ENCODE measurements at regions not wholly inside any gene's neighbourhood (a gene's known extent, or its start where the extent isn't known, plus 50 kb on each side); places are given as distances from the start of the nearest gene placed in this dataset.
"Not testable (repeated sequence)": the region's sequence is repeated elsewhere in the genome, so short reads cannot be mapped to it uniquely, and the experiment has no call there.

DNA sequence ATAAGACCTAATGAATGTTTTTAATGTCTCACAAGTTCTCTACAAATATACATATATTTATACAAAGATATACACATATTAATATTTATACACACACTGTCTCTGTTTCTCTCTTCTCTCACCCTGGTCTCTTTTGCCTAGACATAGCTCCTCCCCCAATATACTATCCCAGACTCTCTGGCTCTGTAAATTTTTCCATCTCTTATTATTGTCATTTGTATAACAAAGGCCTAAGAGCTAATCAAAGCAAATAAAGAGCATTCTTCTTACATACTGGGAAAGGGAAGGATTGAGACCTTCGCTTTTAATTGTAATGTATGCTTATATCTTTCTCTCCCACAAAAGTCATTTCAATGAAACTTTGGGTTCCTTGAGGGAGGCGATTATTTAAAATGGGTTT lies 318.1 kb downstream of the ADAMTS20 start:
- no peaks in the 10 kb centered on the region for H3K36me3 Mint-ChIP-seq (ENCODE audit: low read depth)

DNA sequence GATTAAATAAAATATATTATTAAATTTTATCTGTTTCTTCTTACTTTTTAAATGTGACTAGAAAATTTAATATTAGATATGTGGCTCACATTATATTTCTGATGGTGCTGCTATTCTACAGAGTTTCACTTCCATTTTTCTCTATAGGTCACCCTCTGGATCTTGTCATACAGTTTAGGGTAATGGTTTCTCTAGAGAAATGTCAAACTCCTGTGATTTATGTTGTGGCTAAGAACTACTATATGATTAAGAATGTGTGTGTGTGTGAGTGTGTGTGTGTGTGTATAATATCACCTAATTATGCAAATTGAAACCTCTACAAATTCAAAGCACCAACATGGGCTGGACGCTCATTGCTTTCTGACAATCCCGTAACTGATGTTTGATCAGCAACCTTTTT lies 325.9 kb downstream of the ADAMTS20 start:
- H3K4me1 Mint-ChIP-seq (ENCODE audit: low read depth) = no peaks in the 10 kb centered on the region
- no peak overlapping the region for H3K27ac Mint-ChIP-seq
- no peaks in the 10 kb centered on the region for H3K27me3 Mint-ChIP-seq
- no peak overlapping the region for H3K4me3 Mint-ChIP-seq
- no peaks in the 10 kb centered on the region for H3K36me3 Mint-ChIP-seq (ENCODE audit: low read depth)
- intact Hi-C loops (cut with micrococcal nuclease) = no loop called here
- H3K9me3 Mint-ChIP-seq = peaks cover 32% of the 10 kb centered on the region

More for the DNA sequence above, 318.1 kb downstream of the ADAMTS20 start:
- intact Hi-C loops (cut with micrococcal nuclease) = no loop called here
- H3K27ac Mint-ChIP-seq = no peak overlapping the region
- H3K27me3 Mint-ChIP-seq = no peaks in the 10 kb centered on the region
- H3K9me3 Mint-ChIP-seq = peaks cover 33% of the 10 kb centered on the region
- H3K4me1 Mint-ChIP-seq (ENCODE audit: low read depth) = no peaks in the 10 kb centered on the region
- no peak overlapping the region for H3K4me3 Mint-ChIP-seq

DNA sequence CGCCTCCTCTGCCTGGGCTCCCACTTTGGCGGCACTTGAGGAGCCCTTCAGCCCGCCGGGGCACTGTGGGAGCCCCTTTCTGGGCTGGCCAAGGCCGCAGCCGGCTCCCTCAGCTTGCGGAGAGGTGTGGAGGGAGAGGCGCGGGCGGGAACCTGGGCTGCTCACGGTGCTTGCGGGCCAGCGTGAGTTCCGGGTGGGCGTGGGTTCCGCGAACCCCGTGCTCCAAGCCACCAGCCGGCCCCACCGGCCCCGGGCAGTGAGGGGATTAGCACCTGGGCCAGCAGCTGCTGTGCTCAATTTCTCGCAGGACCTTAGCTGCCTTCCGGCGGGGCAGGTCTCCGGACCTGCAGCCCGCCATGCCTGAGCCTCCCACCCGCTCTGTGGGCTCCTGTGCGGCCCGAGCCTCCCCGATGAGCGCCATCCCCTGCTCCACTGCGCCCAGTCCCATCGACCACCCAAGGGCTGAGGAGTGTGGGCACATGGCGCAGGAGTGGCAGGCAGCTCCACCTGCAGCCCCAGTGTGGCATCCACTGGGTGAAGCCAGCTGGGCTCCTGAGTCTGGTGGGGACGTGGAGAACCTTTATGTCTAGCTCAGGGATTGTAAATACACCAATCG lies 327.7 kb downstream of the ADAMTS20 start:
- H3K27me3 Mint-ChIP-seq; H3K4me3 Mint-ChIP-seq; H3K27ac Mint-ChIP-seq; H3K36me3 Mint-ChIP-seq (ENCODE audit: low read depth); H3K4me1 Mint-ChIP-seq (ENCODE audit: low read depth); intact Hi-C loops (cut with micrococcal nuclease): not testable (repeated sequence)
- H3K9me3 Mint-ChIP-seq = peaks cover 32% of the 10 kb centered on the region

DNA sequence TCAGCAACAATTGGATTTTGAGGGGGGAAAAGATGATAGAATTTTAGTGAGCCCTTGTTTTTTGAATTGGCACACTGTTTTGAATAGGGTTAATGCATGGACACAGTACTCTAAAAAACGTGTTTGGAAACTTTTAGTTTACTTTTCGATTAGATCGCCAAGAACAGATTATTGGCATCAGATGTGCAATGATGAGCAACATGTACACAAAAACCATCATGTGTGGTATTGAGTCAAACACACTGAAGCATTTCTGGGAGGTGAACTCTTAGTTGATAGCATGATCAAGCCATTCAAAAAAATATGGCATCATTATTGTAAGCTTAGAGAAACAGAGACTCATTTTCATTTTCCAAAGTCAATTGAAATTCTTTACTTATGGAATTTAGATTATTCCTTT lies 329.2 kb downstream of the ADAMTS20 start:
- Mint-ChIP-seq H3K27me3 (no peaks in the 10 kb centered on the region), H3K36me3 (ENCODE audit: low read depth) (no peaks in the 10 kb centered on the region), H3K9me3 (peaks cover 25% of the 10 kb centered on the region), H3K27ac (no peak overlapping the region), H3K4me1 (ENCODE audit: low read depth) (no peaks in the 10 kb centered on the region), H3K4me3 (no peak overlapping the region)
- intact Hi-C loops (cut with micrococcal nuclease) = no loop called here

DNA sequence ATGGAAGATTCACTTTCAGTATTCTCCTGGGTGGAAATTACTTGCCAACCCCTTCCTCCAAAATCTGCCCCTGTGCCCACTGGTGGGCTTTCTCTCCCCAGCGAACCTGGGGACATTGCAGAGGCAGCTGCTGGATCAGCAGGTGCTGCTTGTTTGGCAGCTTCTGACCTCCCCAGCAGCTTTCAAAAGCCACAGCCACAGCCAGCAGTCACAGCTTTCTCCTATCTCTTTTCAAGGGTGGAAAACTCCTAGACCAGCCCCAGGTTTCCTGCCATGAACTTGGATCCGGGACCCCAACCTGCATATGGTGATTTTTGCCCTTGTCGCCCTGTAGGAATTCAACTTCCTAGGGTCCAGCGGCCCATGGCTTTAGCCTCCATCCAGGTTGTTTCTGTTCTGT lies 330.8 kb downstream of the ADAMTS20 start:
- Mint-ChIP-seq H3K4me1 (ENCODE audit: low read depth) (no peaks in the 10 kb centered on the region), H3K36me3 (ENCODE audit: low read depth) (no peaks in the 10 kb centered on the region), H3K27ac (no peak overlapping the region), H3K9me3 (peaks cover 9% of the 10 kb centered on the region), H3K4me3 (no peak overlapping the region), H3K27me3 (no peaks in the 10 kb centered on the region)
- intact Hi-C loops (cut with micrococcal nuclease) = no loop called here

DNA sequence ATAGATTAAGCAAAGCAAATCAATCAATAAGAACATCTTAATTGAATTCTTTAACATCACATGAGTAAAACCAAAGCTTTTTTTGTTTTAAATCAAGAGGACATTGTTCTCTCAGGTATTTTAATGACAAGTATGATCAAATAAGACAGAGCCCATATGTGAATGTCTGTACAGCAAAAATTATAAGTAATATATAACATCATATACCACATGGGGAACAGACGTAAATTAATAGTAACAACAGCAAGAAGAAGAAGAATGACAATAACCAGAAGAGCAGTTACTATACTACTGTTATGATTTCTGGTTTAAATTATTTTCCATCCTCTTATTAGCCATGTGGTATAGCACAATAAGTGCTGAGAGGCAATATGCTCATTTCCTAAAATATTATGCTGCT lies 335.5 kb downstream of the ADAMTS20 start:
- no peaks in the 10 kb centered on the region for H3K27me3 Mint-ChIP-seq
- intact Hi-C loops (cut with micrococcal nuclease) = no loop called here
- no peak overlapping the region for H3K4me3 Mint-ChIP-seq
- H3K27ac Mint-ChIP-seq = no peak overlapping the region
- H3K9me3 Mint-ChIP-seq = peaks cover 6% of the 10 kb centered on the region
- H3K36me3 Mint-ChIP-seq (ENCODE audit: low read depth) = no peaks in the 10 kb centered on the region
- H3K4me1 Mint-ChIP-seq (ENCODE audit: low read depth) = peaks cover 9% of the 10 kb centered on the region

DNA sequence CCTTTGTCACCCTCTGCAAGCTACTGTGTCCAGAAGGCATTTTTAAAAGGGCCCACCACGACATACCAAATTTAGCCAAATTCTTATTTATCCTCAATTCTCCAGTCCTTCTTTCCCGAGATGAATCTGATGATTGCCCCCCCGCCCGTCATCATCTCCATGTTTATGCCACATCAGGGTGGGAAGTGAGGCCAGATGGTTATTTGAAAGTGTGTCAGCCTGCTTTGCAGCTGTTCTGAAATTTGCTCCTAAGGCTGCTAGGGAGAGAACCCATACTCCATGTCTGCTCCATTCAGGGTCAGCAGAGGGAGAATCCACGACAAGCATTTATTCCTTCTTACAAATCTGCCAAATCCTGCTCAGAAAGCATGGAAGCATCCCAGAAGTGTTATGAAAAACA lies 337.8 kb downstream of the ADAMTS20 start:
- Mint-ChIP-seq H3K27ac (no peak overlapping the region), H3K4me3 (no peak overlapping the region), H3K9me3 (peaks cover 6% of the 10 kb centered on the region), H3K36me3 (ENCODE audit: low read depth) (no peaks in the 10 kb centered on the region), H3K4me1 (ENCODE audit: low read depth) (peaks cover 20% of the 10 kb centered on the region), H3K27me3 (no peaks in the 10 kb centered on the region)
- intact Hi-C loops (cut with micrococcal nuclease) = no loop called here

DNA sequence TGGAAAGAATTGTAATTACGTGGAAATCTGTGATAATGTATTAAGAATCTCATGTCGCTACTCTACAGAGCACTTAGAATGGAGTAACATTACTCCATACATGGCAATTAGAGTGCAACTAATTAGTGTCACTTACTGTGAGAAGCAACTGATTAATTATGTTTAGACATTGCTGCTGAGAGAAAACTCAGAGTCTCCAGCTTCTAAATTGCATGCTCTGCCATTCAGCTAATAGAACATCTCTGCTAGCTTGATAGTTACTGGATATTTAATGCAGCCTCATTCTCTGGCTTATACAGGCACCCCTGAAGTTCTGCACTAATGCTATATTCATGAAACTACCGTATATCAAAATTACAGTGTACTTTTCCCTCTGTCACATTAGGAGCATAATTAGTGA lies 338.4 kb downstream of the ADAMTS20 start:
- peaks cover 6% of the 10 kb centered on the region for H3K9me3 Mint-ChIP-seq
- no peak overlapping the region for H3K4me3 Mint-ChIP-seq
- peaks cover 20% of the 10 kb centered on the region for H3K4me1 Mint-ChIP-seq (ENCODE audit: low read depth)
- intact Hi-C loops (cut with micrococcal nuclease) = no loop called here
- H3K27me3 Mint-ChIP-seq = no peaks in the 10 kb centered on the region
- H3K27ac Mint-ChIP-seq = no peak overlapping the region
- H3K36me3 Mint-ChIP-seq (ENCODE audit: low read depth) = no peaks in the 10 kb centered on the region

DNA sequence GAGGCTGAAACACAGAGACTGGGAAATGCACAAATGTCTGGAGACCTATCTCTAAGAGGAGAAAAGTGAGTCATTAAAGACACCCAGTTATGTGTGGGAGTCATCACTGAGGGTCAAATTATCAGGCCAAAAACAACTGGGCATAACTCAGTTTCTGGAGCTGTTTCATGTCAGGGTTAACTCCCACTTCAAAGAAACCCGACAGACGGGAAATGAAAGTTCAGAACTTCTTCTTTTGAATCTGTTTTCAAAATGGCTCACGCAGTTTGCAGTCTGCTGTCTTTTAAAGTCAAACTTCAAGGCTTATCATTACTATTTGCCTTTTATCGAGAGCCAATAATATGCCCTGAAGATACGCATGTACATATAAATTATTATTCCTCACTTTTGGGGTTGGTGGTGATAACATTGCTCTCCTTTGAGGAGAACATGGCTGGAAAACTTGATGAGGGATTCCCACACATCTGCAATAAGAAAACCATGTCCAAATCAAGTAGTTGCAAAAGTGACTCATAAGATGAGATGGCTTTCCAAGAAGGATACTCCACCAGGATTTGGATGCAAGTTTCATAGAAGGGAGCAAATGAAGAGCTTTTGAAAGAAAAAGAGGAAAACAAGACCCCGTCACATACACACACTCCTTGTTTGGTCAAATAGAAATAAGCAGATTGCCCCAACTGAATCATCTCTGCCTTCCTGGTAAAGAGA lies 341.4 kb downstream of the ADAMTS20 start:
- intact Hi-C loops (cut with micrococcal nuclease) = no loop called here
- H3K4me1 Mint-ChIP-seq (ENCODE audit: low read depth) = peaks cover 20% of the 10 kb centered on the region
- H3K27me3 Mint-ChIP-seq = no peaks in the 10 kb centered on the region
- H3K36me3 Mint-ChIP-seq (ENCODE audit: low read depth) = no peaks in the 10 kb centered on the region
- H3K9me3 Mint-ChIP-seq = peaks cover 6% of the 10 kb centered on the region
- no peak overlapping the region for H3K4me3 Mint-ChIP-seq
- H3K27ac Mint-ChIP-seq = peak overlapping the region; percentile 28

DNA sequence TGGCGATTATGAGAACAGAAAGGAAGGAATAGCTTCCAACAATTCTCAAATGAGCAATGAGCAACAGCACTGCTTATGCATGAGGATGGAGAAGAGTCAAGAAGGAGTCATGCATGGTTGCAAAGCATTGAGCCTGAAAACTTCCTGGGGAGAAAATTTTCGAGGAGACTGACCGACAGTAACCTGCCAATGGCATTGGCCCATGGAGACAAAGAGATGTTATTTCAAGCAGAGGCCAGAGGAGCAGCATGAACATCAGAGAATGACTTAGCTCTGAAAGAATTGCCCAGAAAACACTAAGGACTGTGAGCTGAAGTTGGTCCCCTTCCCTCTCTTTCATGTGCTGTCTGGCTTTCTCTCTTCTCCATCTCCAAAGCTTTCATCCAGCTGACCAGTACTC lies 343.4 kb downstream of the ADAMTS20 start:
- Mint-ChIP-seq H3K4me1 (ENCODE audit: low read depth) (peaks cover 20% of the 10 kb centered on the region), H3K36me3 (ENCODE audit: low read depth) (no peaks in the 10 kb centered on the region)

DNA sequence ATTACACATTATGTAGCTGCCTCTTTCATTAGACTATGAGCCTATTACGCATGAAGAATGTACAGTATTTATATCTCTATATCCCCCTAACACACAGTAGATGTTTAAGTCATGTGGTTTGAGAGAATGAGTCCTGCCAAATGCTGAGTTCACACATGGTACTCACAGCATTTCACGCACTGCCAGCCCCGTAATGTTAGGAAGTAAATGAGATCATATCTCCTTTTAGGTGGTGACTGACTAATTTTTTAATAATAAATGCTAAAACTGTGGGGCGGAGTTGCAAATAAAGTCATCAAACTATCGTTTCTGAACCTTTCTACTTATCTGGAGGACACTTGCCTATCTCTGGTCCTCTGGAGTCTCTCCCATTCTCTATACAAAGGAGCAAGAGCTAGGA lies 343.8 kb downstream of the ADAMTS20 start:
- Mint-ChIP-seq H3K36me3 (ENCODE audit: low read depth) (no peaks in the 10 kb centered on the region), H3K4me3 (no peak overlapping the region), H3K4me1 (ENCODE audit: low read depth) (peaks cover 20% of the 10 kb centered on the region), H3K9me3 (peaks cover 5% of the 10 kb centered on the region), H3K27me3 (no peaks in the 10 kb centered on the region), H3K27ac (no peak overlapping the region)
- intact Hi-C loops (cut with micrococcal nuclease) = no loop called here

More for the DNA sequence above, 343.4 kb downstream of the ADAMTS20 start:
- Mint-ChIP-seq H3K9me3 (peaks cover 5% of the 10 kb centered on the region), H3K27ac (no peak overlapping the region), H3K4me3 (no peak overlapping the region), H3K27me3 (no peaks in the 10 kb centered on the region)
- intact Hi-C loops (cut with micrococcal nuclease) = no loop called here

DNA sequence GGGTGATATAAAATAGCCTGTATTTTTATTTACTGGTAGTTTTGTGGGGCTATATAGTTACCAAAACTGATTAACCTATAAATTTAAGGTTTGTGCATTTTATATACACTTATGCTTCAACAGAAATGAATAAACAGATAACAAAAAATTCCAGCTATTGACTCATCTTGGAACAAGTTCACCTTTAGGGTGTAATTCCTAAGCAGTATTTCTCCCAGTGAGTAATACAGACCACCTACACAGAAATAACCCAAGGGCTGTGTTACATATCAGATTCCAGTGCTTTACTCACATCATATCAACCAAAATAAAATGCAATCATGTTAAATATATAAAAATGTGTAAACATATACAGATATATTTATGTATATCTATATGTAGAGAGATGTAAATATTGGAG lies 345.6 kb downstream of the ADAMTS20 start:
- Mint-ChIP-seq H3K9me3 (peaks cover 14% of the 10 kb centered on the region), H3K27ac (no peak overlapping the region), H3K4me3 (no peak overlapping the region), H3K27me3 (no peaks in the 10 kb centered on the region), H3K4me1 (ENCODE audit: low read depth) (peaks cover 11% of the 10 kb centered on the region), H3K36me3 (ENCODE audit: low read depth) (no peaks in the 10 kb centered on the region)
- intact Hi-C loops (cut with micrococcal nuclease) = no loop called here

DNA sequence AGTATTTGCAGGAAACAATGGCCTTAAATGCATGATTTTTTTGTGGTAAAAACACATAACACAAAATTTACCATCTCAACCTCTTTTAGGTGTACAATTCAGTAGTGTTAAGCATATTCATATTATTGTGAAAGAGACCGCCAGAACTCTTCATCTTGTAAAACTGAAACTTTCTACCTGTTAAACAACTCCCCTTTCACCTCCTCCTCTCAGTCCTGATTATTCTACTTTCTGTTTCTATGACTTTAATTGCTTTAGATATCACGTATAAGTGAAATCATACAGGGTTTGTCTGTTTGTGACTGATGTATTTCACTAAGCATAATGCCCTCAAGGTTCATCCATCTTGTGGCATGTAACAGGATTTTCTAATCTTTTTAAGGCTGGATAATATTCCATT lies 353.4 kb downstream of the ADAMTS20 start:
- no peak overlapping the region for H3K4me3 Mint-ChIP-seq
- no peaks in the 10 kb centered on the region for H3K4me1 Mint-ChIP-seq (ENCODE audit: low read depth)
- H3K36me3 Mint-ChIP-seq (ENCODE audit: low read depth) = no peaks in the 10 kb centered on the region
- H3K27ac Mint-ChIP-seq = no peak overlapping the region
- H3K9me3 Mint-ChIP-seq = peaks cover 17% of the 10 kb centered on the region
- no peaks in the 10 kb centered on the region for H3K27me3 Mint-ChIP-seq
- intact Hi-C loops (cut with micrococcal nuclease) = no loop called here

DNA sequence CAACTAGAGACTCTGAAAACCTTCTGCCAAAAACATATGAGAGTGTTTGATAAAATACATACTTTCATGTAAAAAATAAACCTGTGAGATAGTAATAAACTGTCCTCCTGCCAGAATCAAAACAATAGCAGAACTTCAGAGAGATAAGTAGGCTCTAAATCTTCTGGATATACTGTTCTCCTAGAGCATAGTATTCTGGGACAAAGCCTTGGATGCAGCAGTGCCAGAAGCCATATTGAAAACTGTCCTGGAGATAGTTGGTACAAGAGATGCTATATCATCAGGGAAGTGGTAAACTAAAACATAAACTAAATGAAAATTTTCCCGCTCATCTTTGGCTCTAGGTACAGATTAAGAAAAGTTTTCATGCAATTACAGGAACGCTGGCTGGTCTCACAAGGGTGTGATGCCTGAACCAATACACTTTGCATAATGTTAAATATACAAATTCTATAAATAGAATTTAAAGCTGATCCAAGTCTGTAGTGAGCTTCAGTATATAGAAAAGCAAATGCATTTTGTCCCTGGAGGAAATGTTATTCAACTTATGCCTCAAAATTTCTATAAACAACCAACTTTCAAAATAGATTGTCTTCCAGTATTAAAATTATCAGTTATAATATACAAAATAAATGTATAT lies 355.6 kb downstream of the ADAMTS20 start:
- no peaks in the 10 kb centered on the region for H3K27me3 Mint-ChIP-seq
- H3K36me3 Mint-ChIP-seq (ENCODE audit: low read depth) = no peaks in the 10 kb centered on the region
- no peak overlapping the region for H3K27ac Mint-ChIP-seq
- intact Hi-C loops (cut with micrococcal nuclease) = no loop called here
- H3K9me3 Mint-ChIP-seq = peaks cover 8% of the 10 kb centered on the region
- no peaks in the 10 kb centered on the region for H3K4me1 Mint-ChIP-seq (ENCODE audit: low read depth)
- H3K4me3 Mint-ChIP-seq = no peak overlapping the region

All from dendritic cell treated with granulocyte-macrophage colony-stimulating factor and Interleukin-4, amounts not matched to agents 40 ng/mL and 50 ng/mL, for 4 days (primary cell).